Adrenal gland (tissue), 5 donors: ENCODE measurements at regions not wholly inside any gene's neighbourhood (a gene's known extent, or its start where the extent isn't known, plus 50 kb on each side); places are given as distances from the start of the nearest gene placed in this dataset.

ENCODE experiments used
- CTCF ChIP-seq, 6 experiments: fragments of 450-650 bp in 4 of 6; fragments of 200-600 bp in 2 of 6; sonication (generic) in 1 of 6; IDR thresholded peaks; 1 replicate in 5 of 6; 2 replicates in 1 of 6; pipeline versions ENCODE4 v1.5.1 to v1.8.0; 2016 to 2021; ENCODE audit warnings: antibody characterized with exemption in 6 of 6, mild to moderate bottlenecking in 2 of 6, moderate library complexity in 1 of 6
- POLR2A ChIP-seq, 2 donors: fragments of 450-650 bp; IDR thresholded peaks; one replicate each; pipeline ENCODE4 v1.6.1; 2017; ENCODE audit warnings: antibody characterized with exemption in 2 of 2, mild to moderate bottlenecking in 2 of 2, moderate library complexity in 1 of 2
- donor health status: DM: no; HTN: no; CAD: no.

- no peak for TF ChIP-seq POLR2A (IDR thresholded peaks at IDR 0.05)
- no peak for TF ChIP-seq CTCF (IDR thresholded peaks at IDR 0.05)
Measured at GRCh38 chr18:61662726-61663125, 230.1 kb downstream of the RNF152 start.
